K562 (cell line): ENCODE measurements at regions not wholly inside any gene's neighbourhood (a gene's known extent, or its start where the extent isn't known, plus 50 kb on each side); places are given as distances from the start of the nearest gene placed in this dataset.

Experiments
- ATF7 ChIP-seq: fragments of 450-650 bp; IDR thresholded peaks from 2 replicates; pipeline ENCODE4 v1.7.1; 2014; ENCODE audit warnings: mild to moderate bottlenecking, moderate library complexity
- BHLHE40 ChIP-seq: IDR thresholded peaks from 2 replicates; pipeline ENCODE4 v1.6.1; 2011; ENCODE audit warnings: low read length, improper control_type of control experiment
- BRD9 ChIP-seq: fragments of 450-650 bp; IDR thresholded peaks from 2 replicates; pipeline ENCODE4 v1.6.1; 2018; ENCODE audit warnings: low read depth; ENCODE audit not compliant: partially characterized antibody
- CTBP1 ChIP-seq: fragments of 450-650 bp; IDR thresholded peaks from 2 replicates; pipeline ENCODE4 v1.6.1; 2016; ENCODE audit warnings: borderline replicate concordance
- ELF2 ChIP-seq: fragments of 250-450 bp; sonication (Bioruptor Pico); IDR thresholded peaks from 2 replicates; pipeline ENCODE4 v1.5.0; 2021; ENCODE audit warnings: mild to moderate bottlenecking
- ESRRB ChIP-seq: fragments of 250-450 bp; sonication (Bioruptor Pico); IDR thresholded peaks from 2 replicates; pipeline ENCODE4 v1.5.0; 2020; ENCODE audit warnings: mild to moderate bottlenecking, moderate library complexity, borderline replicate concordance
- HDAC3 ChIP-seq: fragments of 450-650 bp; IDR thresholded peaks from 2 replicates; pipeline ENCODE4 v1.6.1; 2018; ENCODE audit warnings: borderline replicate concordance, mild to moderate bottlenecking, moderate library complexity; ENCODE audit not compliant: partially characterized antibody
- KAT2B ChIP-seq: IDR thresholded peaks from one replicate; pipeline ENCODE4 v1.6.1; 2012; ENCODE audit warnings: low read depth, mild to moderate bottlenecking, control low read depth, inconsistent platforms, low read length, moderate library complexity
- NELFE ChIP-seq: IDR thresholded peaks from 2 replicates; pipeline ENCODE4 v1.6.1; 2011; ENCODE audit warnings: mild to moderate bottlenecking; ENCODE audit not compliant: insufficient read depth, insufficient read length
- PHTF2 ChIP-seq: fragments of 250-450 bp; sonication (Bioruptor Pico); IDR thresholded peaks from 2 replicates; pipeline ENCODE4 v1.5.0; 2021; ENCODE audit warnings: mild to moderate bottlenecking
- POLR2A ChIP-seq: fragments of 450-650 bp; conservative IDR thresholded peaks from 2 replicates; pipeline ENCODE4 v1.6.1; 2016
- PTTG1 ChIP-seq: fragments of 450-650 bp; IDR thresholded peaks from 2 replicates; pipeline ENCODE4 v1.6.1; 2016; ENCODE audit warnings: low read depth, mild to moderate bottlenecking, missing genetic modification characterization, missing compliant biosample characterization
- RCOR1 ChIP-seq, 2 experiments: IDR thresholded peaks; 2 replicates each; pipeline ENCODE4 v1.6.1; 2012; ENCODE audit warnings: low read depth in 2 of 2, low read length in 2 of 2, borderline replicate concordance in 1 of 2, improper control_type of control experiment in 1 of 2
- SMAD3 ChIP-seq: fragments of 450-650 bp; formaldehyde crosslinking; conservative IDR thresholded peaks from 2 replicates; pipeline ENCODE4 v1.4.0; 2020; ENCODE audit warnings: mild to moderate bottlenecking
- TGIF2 ChIP-seq: sonication (generic); formaldehyde crosslinking; IDR thresholded peaks from 2 replicates; pipeline ENCODE4 v1.8.1; 2022; ENCODE audit warnings: mild to moderate bottlenecking, missing genetic modification reagents, moderate library complexity
- ZBED1 ChIP-seq: IDR thresholded peaks from 2 replicates; pipeline ENCODE4 v1.6.1; 2014
- ZNF311 ChIP-seq: fragments of 250-450 bp; sonication (Bioruptor Pico); IDR thresholded peaks from 2 replicates; pipeline ENCODE4 v1.4.0; 2020; ENCODE audit warnings: mild to moderate bottlenecking, moderate library complexity
- ZNF431 ChIP-seq: sonication (generic); formaldehyde crosslinking; IDR thresholded peaks from 2 replicates; pipeline ENCODE4 v1.8.0; 2022; ENCODE audit warnings: mild to moderate bottlenecking, missing genetic modification reagents
- TF ChIP-seq, protein P1 (sequence below): fragments of 450-650 bp; formaldehyde crosslinking; IDR thresholded peaks from 2 replicates; pipeline ENCODE4 v1.4.0; 2020; ENCODE audit warnings: mild to moderate bottlenecking, moderate library complexity
- TF ChIP-seq, protein P2 (sequence below): sonication (generic); formaldehyde crosslinking; IDR thresholded peaks from 2 replicates; pipeline ENCODE4 v1.9.0; 2022; ENCODE audit warnings: mild to moderate bottlenecking, missing genetic modification reagents
- TF ChIP-seq, protein P3 (sequence below): fragments of 250-450 bp; sonication (Bioruptor Pico); IDR thresholded peaks from 2 replicates; pipeline ENCODE4 v1.9.0; 2021; ENCODE audit warnings: mild to moderate bottlenecking, inconsistent platforms
- TF ChIP-seq, protein P4 (sequence below): fragments of 250-450 bp; sonication (Bioruptor Pico); IDR thresholded peaks from 2 replicates; pipeline ENCODE4 v1.8.0; 2022; ENCODE audit warnings: moderate library complexity, mild to moderate bottlenecking, inconsistent platforms
- TF ChIP-seq, protein P5 (sequence below): conservative IDR thresholded peaks from 2 replicates; pipeline ENCODE4 v1.6.1; 2011; ENCODE audit warnings: low read depth, mild to moderate bottlenecking, low read length; ENCODE audit not compliant: control insufficient read depth

DNA sequence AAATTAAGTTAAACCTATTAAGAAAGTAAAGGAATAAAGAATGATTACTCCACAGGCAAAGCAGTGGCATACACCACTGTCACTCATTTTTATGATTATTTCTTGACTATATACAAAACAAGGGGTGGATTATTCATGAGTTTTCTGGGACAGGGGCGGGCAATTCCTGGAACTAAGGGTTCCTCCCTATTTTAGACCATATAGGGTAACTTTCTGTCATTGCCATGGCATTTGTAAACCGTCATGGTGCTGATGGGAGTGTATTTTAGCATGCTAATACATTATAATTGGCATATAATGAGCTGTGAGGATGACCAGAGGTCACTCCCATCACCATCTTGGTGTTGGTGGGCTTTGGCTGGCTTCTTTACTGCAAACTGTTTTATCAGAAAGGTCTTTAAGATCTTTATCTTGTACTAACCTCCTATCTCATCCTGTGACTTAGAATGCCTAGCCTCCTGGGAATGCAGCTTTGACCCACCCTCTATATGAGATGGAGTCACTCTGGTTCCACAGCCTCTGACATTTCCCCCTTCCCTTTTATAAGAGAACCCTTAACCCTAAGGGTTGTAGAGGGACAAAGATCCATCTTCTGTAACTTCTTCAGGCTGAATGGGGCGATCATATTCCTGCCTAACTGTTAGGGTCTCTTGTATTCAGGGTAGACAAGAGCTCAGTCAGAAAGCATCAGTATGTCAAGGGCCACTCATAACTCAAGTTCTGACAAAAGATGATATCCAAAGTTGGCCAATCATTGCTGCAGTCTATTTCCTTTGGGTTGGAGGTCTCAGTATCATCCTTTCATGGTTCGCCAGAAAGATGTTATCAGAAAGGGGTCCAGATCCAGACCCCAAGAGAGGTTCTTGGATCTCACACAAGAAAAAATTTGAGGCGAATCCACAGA lies 79.5 kb upstream of the LIPC start (continued):
- TF ChIP-seq, protein P1, sequence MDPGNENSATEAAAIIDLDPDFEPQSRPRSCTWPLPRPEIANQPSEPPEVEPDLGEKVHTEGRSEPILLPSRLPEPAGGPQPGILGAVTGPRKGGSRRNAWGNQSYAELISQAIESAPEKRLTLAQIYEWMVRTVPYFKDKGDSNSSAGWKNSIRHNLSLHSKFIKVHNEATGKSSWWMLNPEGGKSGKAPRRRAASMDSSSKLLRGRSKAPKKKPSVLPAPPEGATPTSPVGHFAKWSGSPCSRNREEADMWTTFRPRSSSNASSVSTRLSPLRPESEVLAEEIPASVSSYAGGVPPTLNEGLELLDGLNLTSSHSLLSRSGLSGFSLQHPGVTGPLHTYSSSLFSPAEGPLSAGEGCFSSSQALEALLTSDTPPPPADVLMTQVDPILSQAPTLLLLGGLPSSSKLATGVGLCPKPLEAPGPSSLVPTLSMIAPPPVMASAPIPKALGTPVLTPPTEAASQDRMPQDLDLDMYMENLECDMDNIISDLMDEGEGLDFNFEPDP (CRISPR knock-in tag): peak; percentile 83; the same call in 1 of the 2 replicates
- TF ChIP-seq PHTF2 (peak; percentile 82; the same call in 1 of the 2 replicates), PTTG1 (peak; percentile 95), ELF2 (peak; percentile 89), KAT2B (no peak), BHLHE40 (no peak), ZNF311 (CRISPR knock-in tag) (peak; percentile 97), HDAC3 (no peak), TGIF2 (CRISPR knock-in tag) (no peak), ESRRB (CRISPR knock-in tag) (no peak), ZNF431 (CRISPR knock-in tag) (no peak), BRD9 (no peak), RCOR1 (IDR thresholded peaks at IDR 0.05; ENCODE audit: borderline replicate concordance in 1 of 2, low read depth in 2 of 2, low read length in 2 of 2) (0 out of 4 replicates have a peak, but pooled peaks of 1 of the 2 experiments have one; percentile 5), ATF7 (peak; percentile 86), SMAD3 (peak; percentile 98), ZBED1 (no peak), POLR2A (no peak), CTBP1 (peak; percentile 51; the same call in 1 of the 2 replicates), NELFE (no peak)
- TF ChIP-seq, protein P2, sequence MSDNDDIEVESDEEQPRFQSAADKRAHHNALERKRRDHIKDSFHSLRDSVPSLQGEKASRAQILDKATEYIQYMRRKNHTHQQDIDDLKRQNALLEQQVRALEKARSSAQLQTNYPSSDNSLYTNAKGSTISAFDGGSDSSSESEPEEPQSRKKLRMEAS (CRISPR knock-in tag): no peak
- TF ChIP-seq, protein P3, sequence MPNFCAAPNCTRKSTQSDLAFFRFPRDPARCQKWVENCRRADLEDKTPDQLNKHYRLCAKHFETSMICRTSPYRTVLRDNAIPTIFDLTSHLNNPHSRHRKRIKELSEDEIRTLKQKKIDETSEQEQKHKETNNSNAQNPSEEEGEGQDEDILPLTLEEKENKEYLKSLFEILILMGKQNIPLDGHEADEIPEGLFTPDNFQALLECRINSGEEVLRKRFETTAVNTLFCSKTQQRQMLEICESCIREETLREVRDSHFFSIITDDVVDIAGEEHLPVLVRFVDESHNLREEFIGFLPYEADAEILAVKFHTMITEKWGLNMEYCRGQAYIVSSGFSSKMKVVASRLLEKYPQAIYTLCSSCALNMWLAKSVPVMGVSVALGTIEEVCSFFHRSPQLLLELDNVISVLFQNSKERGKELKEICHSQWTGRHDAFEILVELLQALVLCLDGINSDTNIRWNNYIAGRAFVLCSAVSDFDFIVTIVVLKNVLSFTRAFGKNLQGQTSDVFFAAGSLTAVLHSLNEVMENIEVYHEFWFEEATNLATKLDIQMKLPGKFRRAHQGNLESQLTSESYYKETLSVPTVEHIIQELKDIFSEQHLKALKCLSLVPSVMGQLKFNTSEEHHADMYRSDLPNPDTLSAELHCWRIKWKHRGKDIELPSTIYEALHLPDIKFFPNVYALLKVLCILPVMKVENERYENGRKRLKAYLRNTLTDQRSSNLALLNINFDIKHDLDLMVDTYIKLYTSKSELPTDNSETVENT: no peak
- TF ChIP-seq, protein P4, sequence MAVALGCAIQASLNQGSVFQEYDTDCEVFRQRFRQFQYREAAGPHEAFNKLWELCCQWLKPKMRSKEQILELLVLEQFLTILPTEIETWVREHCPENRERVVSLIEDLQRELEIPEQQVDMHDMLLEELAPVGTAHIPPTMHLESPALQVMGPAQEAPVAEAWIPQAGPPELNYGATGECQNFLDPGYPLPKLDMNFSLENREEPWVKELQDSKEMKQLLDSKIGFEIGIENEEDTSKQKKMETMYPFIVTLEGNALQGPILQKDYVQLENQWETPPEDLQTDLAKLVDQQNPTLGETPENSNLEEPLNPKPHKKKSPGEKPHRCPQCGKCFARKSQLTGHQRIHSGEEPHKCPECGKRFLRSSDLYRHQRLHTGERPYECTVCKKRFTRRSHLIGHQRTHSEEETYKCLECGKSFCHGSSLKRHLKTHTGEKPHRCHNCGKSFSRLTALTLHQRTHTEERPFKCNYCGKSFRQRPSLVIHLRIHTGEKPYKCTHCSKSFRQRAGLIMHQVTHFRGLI (CRISPR knock-in tag): peak; percentile 95
- TF ChIP-seq, protein P5, sequence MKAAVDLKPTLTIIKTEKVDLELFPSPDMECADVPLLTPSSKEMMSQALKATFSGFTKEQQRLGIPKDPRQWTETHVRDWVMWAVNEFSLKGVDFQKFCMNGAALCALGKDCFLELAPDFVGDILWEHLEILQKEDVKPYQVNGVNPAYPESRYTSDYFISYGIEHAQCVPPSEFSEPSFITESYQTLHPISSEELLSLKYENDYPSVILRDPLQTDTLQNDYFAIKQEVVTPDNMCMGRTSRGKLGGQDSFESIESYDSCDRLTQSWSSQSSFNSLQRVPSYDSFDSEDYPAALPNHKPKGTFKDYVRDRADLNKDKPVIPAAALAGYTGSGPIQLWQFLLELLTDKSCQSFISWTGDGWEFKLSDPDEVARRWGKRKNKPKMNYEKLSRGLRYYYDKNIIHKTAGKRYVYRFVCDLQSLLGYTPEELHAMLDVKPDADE: no peak
